Activated B cell treated with CpG ODN at 0.5 μM for 24 hours (primary cell): ENCODE measurements at regions not wholly inside any gene's neighbourhood (a gene's known extent, or its start where the extent isn't known, plus 50 kb on each side); places are given as distances from the start of the nearest gene placed in this dataset.

Source experiments
- ATAC-seq: fragments of 200-7000 bp; cut with Tn5 transposase; one replicate; pipeline ENCODE4 v1.10.0; 2021; ENCODE audit warnings: low read depth, mild to moderate bottlenecking, moderate library complexity
- CTCF ChIA-PET: fragments of 350-600 bp; sonication (Branson Sonifier 250); formaldehyde crosslinking; loops from one replicate; lab custom pipeline; 2021; ENCODE audit warnings: antibody characterized with exemption; lab: Charles Lee
- POLR2A ChIA-PET: fragments of 350-600 bp; sonication (Branson Sonifier 250); formaldehyde crosslinking; loops from one replicate; lab custom pipeline; 2021; ENCODE audit warnings: antibody characterized with exemption; lab: Charles Lee
- DNase-seq: peaks from one replicate; pipeline ENCODE4 v3.0.0; 2022
- H3K27ac Mint-ChIP-seq: one replicate; pipeline ENCODE4 v1.8.0; 2020; ENCODE audit warnings: mixed read lengths
- H3K27me3 Mint-ChIP-seq: one replicate; pipeline ENCODE4 v1.8.0; 2021; ENCODE audit warnings: mixed read lengths
- H3K36me3 Mint-ChIP-seq: one replicate; pipeline ENCODE4 v1.8.0; 2021; ENCODE audit warnings: low read depth, mixed read lengths
- H3K4me1 Mint-ChIP-seq: one replicate; pipeline ENCODE4 v1.8.0; 2021; ENCODE audit warnings: mixed read lengths
- H3K4me3 Mint-ChIP-seq: one replicate; pipeline ENCODE4 v1.8.0; 2020; ENCODE audit warnings: mild to moderate bottlenecking, mixed read lengths
- H3K9me3 Mint-ChIP-seq: one replicate; pipeline ENCODE4 v1.8.0; 2020; ENCODE audit warnings: mixed read lengths
- CTCF ChIP-seq: fragments of 200-600 bp; IDR thresholded peaks from one replicate; pipeline ENCODE4 v1.8.0; 2022; ENCODE audit warnings: antibody characterized with exemption, mild to moderate bottlenecking
- intact Hi-C: fragments of 100-400 bp; cut with micrococcal nuclease; formaldehyde crosslinking; loops from one replicate; pipeline ENCODE4 v1.15.1; 2024

GRCh38 chr9:105864248-105864898 lies 170.0 kb downstream of the TMEM38B start:
- H3K4me1 Mint-ChIP-seq, result peaks cover 5% of the 10 kb centered on the region
- CTCF ChIA-PET, result no interaction called here
- DNase-seq, result no peak

GRCh38 chr9:105865285-105865684 lies 170.9 kb downstream of the TMEM38B start:
- no peak for ATAC-seq
- H3K4me3 Mint-ChIP-seq, result no peak overlapping the region
- no peak overlapping the region for H3K27ac Mint-ChIP-seq
- intact Hi-C loops, result no loop called here
- no peak for TF ChIP-seq CTCF
- no peaks in the 10 kb centered on the region for H3K27me3 Mint-ChIP-seq
- no peaks in the 10 kb centered on the region for H3K9me3 Mint-ChIP-seq
- no peak for DNase-seq
- CTCF ChIA-PET, result interaction anchor here (1.7 kb wide), 1 partner anchor 16 kb away, joined by 4 read pairs; no protein-coding TSS in a partner anchor
- no peaks in the 10 kb centered on the region for H3K36me3 Mint-ChIP-seq
- POLR2A ChIA-PET, result no interaction called here
- H3K4me1 Mint-ChIP-seq, result no peaks in the 10 kb centered on the region

More at GRCh38 chr9:105864248-105864898, 170.0 kb downstream of the TMEM38B start:
- Mint-ChIP-seq H3K36me3 (no peaks in the 10 kb centered on the region), H3K4me3 (no peak overlapping the region), H3K9me3 (no peaks in the 10 kb centered on the region), H3K27ac (no peak overlapping the region), H3K27me3 (no peaks in the 10 kb centered on the region)
- intact Hi-C loops, result no loop called here
- ATAC-seq, result no peak
- POLR2A ChIA-PET, result no interaction called here
- TF ChIP-seq CTCF, result no peak

- Mint-ChIP-seq H3K27ac (no peak overlapping the region), H3K9me3 (no peaks in the 10 kb centered on the region), H3K36me3 (no peaks in the 10 kb centered on the region), H3K4me3 (no peak overlapping the region), H3K4me1 (no peaks in the 10 kb centered on the region), H3K27me3 (peaks cover 4% of the 10 kb centered on the region)
- ATAC-seq (no peak), DNase-seq (no peak)
- ChIA-PET CTCF (no interaction called here), POLR2A (no interaction called here)
- no peak for TF ChIP-seq CTCF
- intact Hi-C loops, result no loop called here
Observed at GRCh38 chr9:105871540-105871939, 177.2 kb downstream of the TMEM38B start.

- ChIA-PET POLR2A (no interaction called here), CTCF (no interaction called here)
- no peak for TF ChIP-seq CTCF
- ATAC-seq (no peak), DNase-seq (no peak)
- Mint-ChIP-seq H3K4me3 (no peak overlapping the region), H3K27me3 (peaks cover 4% of the 10 kb centered on the region), H3K4me1 (peaks cover 4% of the 10 kb centered on the region), H3K9me3 (no peaks in the 10 kb centered on the region), H3K36me3 (no peaks in the 10 kb centered on the region), H3K27ac (no peak overlapping the region)
- intact Hi-C loops, result no loop called here
Observed at GRCh38 chr9:105873801-105874200, 179.5 kb downstream of the TMEM38B start.

GRCh38 chr9:105877721-105878120 lies 183.4 kb downstream of the TMEM38B start:
- CTCF ChIA-PET, result no interaction called here
- H3K9me3 Mint-ChIP-seq, result no peaks in the 10 kb centered on the region
- no peaks in the 10 kb centered on the region for H3K36me3 Mint-ChIP-seq
- DNase-seq (no peak), ATAC-seq (peak; percentile 28)
- TF ChIP-seq CTCF, result no peak
- H3K27me3 Mint-ChIP-seq, result peaks cover 7% of the 10 kb centered on the region
- no peak overlapping the region for H3K4me3 Mint-ChIP-seq
- no peak overlapping the region for H3K27ac Mint-ChIP-seq
- POLR2A ChIA-PET, result no interaction called here
- intact Hi-C loops, result no loop called here
- peaks cover 4% of the 10 kb centered on the region for H3K4me1 Mint-ChIP-seq
